HCT116 (cell line): ENCODE measurements at regions not wholly inside any gene's neighbourhood (a gene's known extent, or its start where the extent isn't known, plus 50 kb on each side); places are given as distances from the start of the nearest gene placed in this dataset.

Experiments
- CTCF ChIP-seq, 3 experiments: fragments of 200-600 bp in 1 of 3; sonication (generic) in 1 of 3; IDR thresholded peaks in 2 of 3; conservative IDR thresholded peaks in 1 of 3; 2 replicates each; pipeline ENCODE4 v1.5.1; 2012 to 2017; ENCODE audit warnings: low read depth in 2 of 3, low read length in 2 of 3, antibody characterized with exemption in 1 of 3, borderline replicate concordance in 1 of 3, control low read depth in 1 of 3, mild to moderate bottlenecking in 1 of 3, mixed read lengths in 1 of 3, mixed run types in 1 of 3, moderate library complexity in 1 of 3; ENCODE audit not compliant: insufficient read depth in 1 of 3
- EZH2phosphoT487 ChIP-seq: fragments of 200-600 bp; IDR thresholded peaks from 2 replicates; pipeline ENCODE4 v1.6.1; 2018; ENCODE audit warnings: antibody characterized with exemption, borderline replicate concordance
- POLR2A ChIP-seq: IDR thresholded peaks from 2 replicates; pipeline ENCODE4 v1.7.0; 2011; ENCODE audit warnings: borderline replicate concordance; ENCODE audit not compliant: insufficient read depth, insufficient read length; ENCODE audit errors: extremely low read depth

DNA sequence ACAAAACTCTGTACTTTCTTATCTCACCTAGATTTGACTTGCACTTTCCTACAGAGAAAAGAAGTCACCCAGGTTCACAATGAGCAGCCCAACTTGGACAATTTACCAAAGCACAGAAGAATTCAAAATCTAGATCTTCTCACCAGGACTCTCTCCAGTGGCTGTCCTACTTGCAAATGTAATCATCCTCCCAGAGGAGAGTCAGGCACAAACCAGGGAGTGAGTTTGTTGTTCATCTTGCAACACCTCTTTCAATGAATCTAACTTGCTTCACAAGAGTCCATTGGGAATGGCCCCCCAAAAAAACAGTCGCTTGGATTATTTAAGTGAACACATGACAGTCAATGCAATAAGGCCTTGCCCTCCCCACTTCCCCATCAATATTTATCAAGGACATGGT is 144.6 kb downstream of the ATL2 start:
- TF ChIP-seq EZH2phosphoT487 (no peak), POLR2A (no peak), CTCF (IDR thresholded peaks at IDR 0.05 in 2 of 3, conservative IDR thresholded peaks at IDR 0.05 in 1 of 3; ENCODE audit: borderline replicate concordance in 1 of 3, insufficient read depth in 1 of 3, low read depth in 2 of 3, low read length in 2 of 3) (no peak)
